Body of pancreas (tissue), 4 donors: ENCODE measurements at regions not wholly inside any gene's neighbourhood (a gene's known extent, or its start where the extent isn't known, plus 50 kb on each side); places are given as distances from the start of the nearest gene placed in this dataset.

Source experiments
- ATAC-seq: fragments of 150-250 bp; one replicate; pipeline ENCODE4 v1.9.1; 2016
- DNase-seq, 4 donors: peaks; one replicate each; pipeline ENCODE4 v3.0.0-alpha.2; 2019
- H3K27ac ChIP-seq, 4 donors: fragments of 200-600 bp; sonication (generic); 1 replicate in 3 of 4; 2 replicates in 1 of 4; pipeline versions ENCODE4 v1.5.1 to v1.6.1; 2016 to 2019; ENCODE audit warnings: mild to moderate bottlenecking in 1 of 4, mixed read lengths in 1 of 4, moderate library complexity in 1 of 4
- H3K27me3 ChIP-seq, 2 donors: fragments of 200-600 bp; sonication (generic); one replicate each; pipeline ENCODE4 v1.6.0; 2016; ENCODE audit warnings: mild to moderate bottlenecking in 1 of 2
- H3K36me3 ChIP-seq, 2 donors: fragments of 200-600 bp; sonication (generic); replicated peaks in 1 of 2; 2 replicates each; pipeline ENCODE4 v1.5.1; 2016; ENCODE audit warnings: low read depth in 2 of 2; ENCODE audit not compliant: insufficient read depth in 1 of 2
- H3K4me1 ChIP-seq: fragments of 200-600 bp; sonication (generic); one replicate; pipeline ENCODE4 v1.6.0; 2016
- H3K4me3 ChIP-seq, 2 donors: fragments of 200-600 bp; sonication (generic); 1 replicate in 1 of 2; 2 replicates in 1 of 2; pipeline ENCODE4 v1.5.1; 2016 to 2019
- H3K9me3 ChIP-seq, 3 donors: fragments of 200-600 bp; sonication (generic); 1 replicate in 2 of 3; 2 replicates in 1 of 3; pipeline ENCODE4 v1.5.1; 2016
- CTCF ChIP-seq, 7 experiments: fragments of 450-650 bp in 4 of 7; fragments of 200-600 bp in 3 of 7; sonication (generic) in 3 of 7; IDR thresholded peaks; one replicate each; pipeline ENCODE4 v1.5.1; 2016 to 2019; ENCODE audit warnings: antibody characterized with exemption in 7 of 7
- POLR2A ChIP-seq, 3 donors: fragments of 450-650 bp; IDR thresholded peaks; one replicate each; pipeline ENCODE4 v1.6.1; 2016; ENCODE audit warnings: antibody characterized with exemption in 3 of 3, mild to moderate bottlenecking in 2 of 3
- WGBS, 2 donors: methylation state at CpG; one replicate each; pipeline ENCODE4 v1.1.5; 2017; 5-methylcytosine and 5-hydroxymethylcytosine counted together
- intact Hi-C: fragments of 100-400 bp; cut with DNase I; formaldehyde crosslinking; loops from one replicate; pipeline ENCODE4 v1.15.1; 2023

GRCh38 chr7:1343551-1343950 lies 110.9 kb downstream of the UNCX start:
- H3K27me3 ChIP-seq = no peaks in the 10 kb centered on the region
- WGBS, 2 donors = 63 to 66% methylated on average over 6 to 10 of the region's 10 CpGs

GRCh38 chr7:1344421-1344820 lies 111.7 kb downstream of the UNCX start:
- TF ChIP-seq POLR2A (IDR thresholded peaks at IDR 0.05) (no peak), CTCF (IDR thresholded peaks at IDR 0.05) (no peak)
- Histone ChIP-seq H3K36me3 (no peaks in the 10 kb centered on the region), H3K27me3 (no peaks in the 10 kb centered on the region), H3K4me1 (no peaks in the 10 kb centered on the region), H3K9me3 (no peaks in the 10 kb centered on the region), H3K4me3 (no peak overlapping the region), H3K27ac (no peak overlapping the region)
- ATAC-seq (no peak), DNase-seq (no peak)
- intact Hi-C loops = no loop called here
- WGBS, 2 donors = 66 to 83% methylated on average over 8 to 12 of the region's 12 CpGs

More at GRCh38 chr7:1343551-1343950, 110.9 kb downstream of the UNCX start:
- DNase-seq (no peak), ATAC-seq (no peak)
- H3K36me3 ChIP-seq = no peaks in the 10 kb centered on the region
- no peak overlapping the region for H3K4me3 ChIP-seq
- intact Hi-C loops = no loop called here
- H3K27ac ChIP-seq = no peak overlapping the region
- TF ChIP-seq POLR2A (IDR thresholded peaks at IDR 0.05) = no peak
- TF ChIP-seq CTCF (IDR thresholded peaks at IDR 0.05) = no peak
- no peaks in the 10 kb centered on the region for H3K4me1 ChIP-seq
- H3K9me3 ChIP-seq = no peaks in the 10 kb centered on the region

- no peaks in the 10 kb centered on the region for H3K4me1 ChIP-seq
- no peak for DNase-seq
- intact Hi-C loops = no loop called here
- TF ChIP-seq POLR2A (IDR thresholded peaks at IDR 0.05) = no peak
- no peak for TF ChIP-seq CTCF (IDR thresholded peaks at IDR 0.05)
- ATAC-seq = no peak
- no peak overlapping the region for H3K27ac ChIP-seq
- 69% methylated on average over 6 to 22 of the region's 25 CpGs for WGBS, 2 donors
- no peaks in the 10 kb centered on the region for H3K9me3 ChIP-seq
- H3K36me3 ChIP-seq = no peaks in the 10 kb centered on the region
- no peaks in the 10 kb centered on the region for H3K27me3 ChIP-seq
- H3K4me3 ChIP-seq = no peak overlapping the region
Measured at GRCh38 chr7:1344981-1345701, 112.5 kb downstream of the UNCX start.

- intact Hi-C loops = no loop called here
- Histone ChIP-seq H3K9me3 (no peaks in the 10 kb centered on the region), H3K27me3 (no peaks in the 10 kb centered on the region), H3K27ac (no peak overlapping the region), H3K4me1 (no peaks in the 10 kb centered on the region), H3K4me3 (no peak overlapping the region), H3K36me3 (no peaks in the 10 kb centered on the region)
- WGBS, 2 donors = 64 to 70% methylated on average over 12 to 31 of the region's 33 CpGs
- DNase-seq (no peak), ATAC-seq (no peak)
- TF ChIP-seq CTCF (IDR thresholded peaks at IDR 0.05) (no peak), POLR2A (IDR thresholded peaks at IDR 0.05) (no peak)
Measured at GRCh38 chr7:1345796-1346755, 113.2 kb downstream of the MICALL2 start.
